Type B pancreatic cell (in vitro differentiated cells): ENCODE measurements at regions not wholly inside any gene's neighbourhood (a gene's known extent, or its start where the extent isn't known, plus 50 kb on each side); places are given as distances from the start of the nearest gene placed in this dataset.

Experiments used
- DNase-seq: peaks from one replicate; pipeline ENCODE4 v3.0.0; 2021; ENCODE audit warnings: mixed read lengths; ENCODE audit not compliant: unreplicated experiment; ENCODE audit errors: extremely low spot score
- H3K27ac Mint-ChIP-seq: 2 replicates; pipeline ENCODE4 v1.8.0; 2021; ENCODE audit warnings: mild to moderate bottlenecking, mixed read lengths
- H3K27me3 Mint-ChIP-seq: 2 replicates; pipeline ENCODE4 v1.8.0; 2021; ENCODE audit warnings: mixed read lengths
- H3K36me3 Mint-ChIP-seq: 2 replicates; pipeline ENCODE4 v1.8.0; 2021; ENCODE audit warnings: mixed read lengths
- H3K4me1 Mint-ChIP-seq: one replicate; pipeline ENCODE4 v1.8.0; 2021; ENCODE audit warnings: mixed read lengths; ENCODE audit not compliant: unreplicated experiment
- H3K4me3 Mint-ChIP-seq: 2 replicates; pipeline ENCODE4 v1.8.0; 2021; ENCODE audit warnings: mild to moderate bottlenecking, mixed read lengths
- H3K9me3 Mint-ChIP-seq: 2 replicates; pipeline ENCODE4 v1.8.0; 2021; ENCODE audit warnings: mixed read lengths
- TF ChIP-seq, protein P1 (sequence below): fragments of 200-600 bp; sonication (generic); conservative IDR thresholded peaks from 2 replicates; pipeline ENCODE4 v1.5.0; 2021; ENCODE audit warnings: antibody characterized with exemption, mild to moderate bottlenecking

DNA sequence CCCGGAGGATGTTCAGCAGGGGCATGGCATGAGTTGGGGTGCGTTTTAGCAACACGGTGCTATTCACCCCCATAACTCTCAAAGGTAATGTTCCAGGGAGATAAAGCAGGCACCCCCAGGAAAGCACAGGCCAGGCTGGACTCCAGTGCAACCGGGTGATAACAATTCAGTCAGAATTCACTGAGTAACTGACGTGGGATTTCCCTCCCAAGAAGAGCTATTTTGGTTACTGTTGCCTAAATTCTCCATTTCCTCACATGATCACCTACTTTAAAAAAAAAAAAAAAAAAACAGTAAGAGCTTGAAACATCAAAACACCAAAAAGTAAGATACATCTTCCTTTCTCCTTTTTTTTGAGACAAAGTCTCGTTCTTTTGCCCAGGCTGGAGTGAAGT is 137.6 kb upstream of the WWC1 start:
- peaks cover 24% of the 10 kb centered on the region for H3K27me3 Mint-ChIP-seq
- H3K27ac Mint-ChIP-seq: no peak overlapping the region
- peaks cover 29% of the 10 kb centered on the region for H3K4me1 Mint-ChIP-seq
- DNase-seq: no peak
- H3K36me3 Mint-ChIP-seq: no peaks in the 10 kb centered on the region
- TF ChIP-seq, protein P1, sequence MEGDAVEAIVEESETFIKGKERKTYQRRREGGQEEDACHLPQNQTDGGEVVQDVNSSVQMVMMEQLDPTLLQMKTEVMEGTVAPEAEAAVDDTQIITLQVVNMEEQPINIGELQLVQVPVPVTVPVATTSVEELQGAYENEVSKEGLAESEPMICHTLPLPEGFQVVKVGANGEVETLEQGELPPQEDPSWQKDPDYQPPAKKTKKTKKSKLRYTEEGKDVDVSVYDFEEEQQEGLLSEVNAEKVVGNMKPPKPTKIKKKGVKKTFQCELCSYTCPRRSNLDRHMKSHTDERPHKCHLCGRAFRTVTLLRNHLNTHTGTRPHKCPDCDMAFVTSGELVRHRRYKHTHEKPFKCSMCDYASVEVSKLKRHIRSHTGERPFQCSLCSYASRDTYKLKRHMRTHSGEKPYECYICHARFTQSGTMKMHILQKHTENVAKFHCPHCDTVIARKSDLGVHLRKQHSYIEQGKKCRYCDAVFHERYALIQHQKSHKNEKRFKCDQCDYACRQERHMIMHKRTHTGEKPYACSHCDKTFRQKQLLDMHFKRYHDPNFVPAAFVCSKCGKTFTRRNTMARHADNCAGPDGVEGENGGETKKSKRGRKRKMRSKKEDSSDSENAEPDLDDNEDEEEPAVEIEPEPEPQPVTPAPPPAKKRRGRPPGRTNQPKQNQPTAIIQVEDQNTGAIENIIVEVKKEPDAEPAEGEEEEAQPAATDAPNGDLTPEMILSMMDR: no peak
- peaks cover 8% of the 10 kb centered on the region for H3K9me3 Mint-ChIP-seq
- H3K4me3 Mint-ChIP-seq: no peak overlapping the region

DNA sequence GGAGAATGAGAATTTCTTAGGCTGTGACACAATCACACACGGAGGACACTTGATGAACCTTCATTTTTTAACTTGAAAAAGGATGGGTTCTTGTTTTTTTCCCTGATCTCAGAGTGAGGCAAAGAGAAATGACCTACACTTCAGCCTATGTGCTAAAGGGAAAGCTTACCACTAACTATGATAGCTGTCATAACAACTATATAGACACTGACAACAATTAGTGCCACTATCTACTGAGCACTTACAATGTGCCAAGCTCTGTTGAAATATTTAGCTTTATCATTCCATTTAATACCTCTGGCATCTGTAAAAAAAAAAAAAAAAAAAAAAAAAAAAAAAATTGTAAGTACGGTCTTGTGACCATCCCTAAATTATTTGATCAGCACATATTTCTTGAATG is 135.9 kb upstream of the WWC1 start:
- peaks cover 36% of the 10 kb centered on the region for H3K4me1 Mint-ChIP-seq
- TF ChIP-seq, protein P1: no peak
- no peaks in the 10 kb centered on the region for H3K36me3 Mint-ChIP-seq
- DNase-seq: no peak
- peaks cover 8% of the 10 kb centered on the region for H3K9me3 Mint-ChIP-seq
- H3K27me3 Mint-ChIP-seq: peaks cover 9% of the 10 kb centered on the region
- no peak overlapping the region for H3K27ac Mint-ChIP-seq
- H3K4me3 Mint-ChIP-seq: no peak overlapping the region

DNA sequence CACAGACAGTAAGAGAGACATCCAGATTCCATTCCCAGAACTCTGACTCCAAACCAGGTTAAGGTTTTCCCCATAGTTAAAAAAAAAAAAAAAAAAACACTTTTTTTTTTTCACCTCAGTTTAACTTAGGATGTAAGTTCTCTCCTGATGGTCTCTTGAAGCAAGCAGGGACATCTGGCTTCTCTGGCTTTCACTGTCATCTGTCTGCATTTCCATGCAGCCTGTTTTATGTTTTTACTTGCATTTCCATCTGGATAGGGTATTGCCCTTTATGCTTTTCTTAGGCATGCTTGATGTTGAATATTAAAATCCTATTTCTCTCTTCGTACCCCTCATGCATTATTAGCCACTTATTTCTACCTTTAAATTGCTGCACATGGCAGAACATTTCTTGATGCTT is 135.3 kb upstream of the WWC1 start:
- Mint-ChIP-seq H3K27me3 (peaks cover 5% of the 10 kb centered on the region), H3K4me3 (no peak overlapping the region), H3K36me3 (no peaks in the 10 kb centered on the region), H3K27ac (no peak overlapping the region), H3K4me1 (peaks cover 40% of the 10 kb centered on the region), H3K9me3 (peaks cover 8% of the 10 kb centered on the region)
- TF ChIP-seq, protein P1: no peak
- no peak for DNase-seq

DNA sequence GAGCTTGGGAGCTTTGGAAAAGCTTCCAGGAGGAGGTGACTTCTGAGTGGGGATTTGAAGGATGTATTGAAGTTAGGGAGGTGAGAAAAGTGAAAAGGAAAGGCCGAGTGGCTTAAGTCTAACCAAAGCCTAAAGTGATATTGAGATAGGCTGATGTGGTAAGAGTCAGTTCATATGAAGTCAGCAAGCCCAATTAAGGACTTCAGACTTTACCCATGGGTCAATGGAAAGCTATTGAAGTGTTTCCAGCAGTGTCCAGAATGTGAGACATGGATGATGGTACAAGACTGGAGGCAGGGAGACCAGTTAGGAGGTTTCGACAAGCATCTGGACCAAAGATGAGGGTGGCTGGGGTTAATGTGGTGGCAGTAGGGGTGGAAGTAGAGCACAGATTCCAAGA is 134.3 kb upstream of the WWC1 start:
- H3K27me3 Mint-ChIP-seq: peaks cover 5% of the 10 kb centered on the region
- H3K27ac Mint-ChIP-seq: no peak overlapping the region
- DNase-seq: no peak
- peaks cover 8% of the 10 kb centered on the region for H3K9me3 Mint-ChIP-seq
- H3K4me3 Mint-ChIP-seq: no peak overlapping the region
- H3K4me1 Mint-ChIP-seq: peaks cover 47% of the 10 kb centered on the region
- TF ChIP-seq, protein P1: no peak
- H3K36me3 Mint-ChIP-seq: no peaks in the 10 kb centered on the region

DNA sequence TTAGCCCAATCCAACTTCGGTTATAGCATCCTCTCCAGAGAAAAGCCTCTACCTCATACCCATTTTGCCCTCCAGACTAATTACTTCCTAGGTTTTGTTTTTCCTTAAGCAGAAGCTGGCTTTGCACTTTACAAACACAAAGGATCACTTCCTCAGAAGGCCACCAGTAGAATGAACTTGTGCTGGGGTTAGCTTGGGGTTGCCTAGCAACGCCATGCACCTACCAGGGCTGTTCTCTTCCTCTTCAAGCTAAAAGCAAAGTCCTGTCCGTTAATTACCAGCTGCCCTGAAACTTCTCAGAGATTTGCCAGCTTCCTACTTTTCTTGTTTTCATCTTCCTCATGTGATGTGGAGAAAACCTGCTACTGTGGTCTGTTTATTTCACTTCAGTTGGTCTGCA is 132.0 kb upstream of the WWC1 start:
- TF ChIP-seq, protein P1: peak; percentile 33
- DNase-seq: no peak
- no peak overlapping the region for H3K27ac Mint-ChIP-seq
- peaks cover 8% of the 10 kb centered on the region for H3K9me3 Mint-ChIP-seq
- peaks cover 5% of the 10 kb centered on the region for H3K27me3 Mint-ChIP-seq
- H3K4me1 Mint-ChIP-seq: peaks cover 48% of the 10 kb centered on the region
- no peaks in the 10 kb centered on the region for H3K36me3 Mint-ChIP-seq
- H3K4me3 Mint-ChIP-seq: no peak overlapping the region

DNA sequence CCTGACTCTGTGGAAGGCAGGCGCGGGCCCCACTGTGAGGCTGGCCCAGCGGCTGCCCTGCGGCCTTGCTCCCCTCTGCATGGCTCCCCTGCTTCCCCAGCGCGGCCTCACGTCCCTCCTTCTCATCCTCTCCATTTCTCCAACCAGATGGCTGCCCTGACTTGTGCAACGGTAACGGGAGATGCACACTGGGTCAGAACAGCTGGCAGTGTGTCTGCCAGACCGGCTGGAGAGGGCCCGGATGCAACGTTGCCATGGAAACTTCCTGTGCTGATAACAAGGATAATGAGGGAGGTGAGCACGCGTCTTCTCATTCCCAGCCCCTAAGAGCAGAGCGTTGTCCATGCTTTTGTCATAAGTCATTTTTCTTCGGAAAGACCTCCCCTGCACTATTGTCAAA is 129.0 kb upstream of the WWC1 start:
- peaks cover under 1% of the 10 kb centered on the region for H3K9me3 Mint-ChIP-seq
- peaks cover 3% of the 10 kb centered on the region for H3K27me3 Mint-ChIP-seq
- H3K4me3 Mint-ChIP-seq: no peak overlapping the region
- peaks cover 3% of the 10 kb centered on the region for H3K36me3 Mint-ChIP-seq
- no peak for DNase-seq
- TF ChIP-seq, protein P1: no peak
- H3K27ac Mint-ChIP-seq: peak overlapping the region; percentile 27
- peaks cover 47% of the 10 kb centered on the region for H3K4me1 Mint-ChIP-seq
